ENCODE measurements at regions not wholly inside any gene's neighbourhood (a gene's known extent, or its start where the extent isn't known, plus 50 kb on each side); places are given as distances from the start of the nearest gene placed in this dataset.
"Not testable (repeated sequence)": the region's sequence is repeated elsewhere in the genome, so short reads cannot be mapped to it uniquely, and the experiment has no call there.

- no peak for DNase-seq
Measured at GRCh38 chr11:87628026-87628580, 547.1 kb downstream of the RAB38 start.

GRCh38 chr11:87623531-87624365, 551.5 kb downstream of the RAB38 start:
- not testable (repeated sequence) for DNase-seq

GRCh38 chr11:87616511-87616910, 558.7 kb downstream of the RAB38 start:
- no peak for DNase-seq

- no peak for DNase-seq
Measured at GRCh38 chr11:87604350-87604749, 566.6 kb downstream of the TMEM135 start.

- no peak for DNase-seq
Measured at GRCh38 chr11:87603887-87604286, 566.2 kb downstream of the TMEM135 start.

- no peak for DNase-seq
Measured at GRCh38 chr11:87602776-87603175, 565.0 kb downstream of the TMEM135 start.

- no peak for DNase-seq
Measured at GRCh38 chr11:87600938-87601337, 563.2 kb downstream of the TMEM135 start.

GRCh38 chr11:87597725-87598124, 560.0 kb downstream of the TMEM135 start:
- no peak for DNase-seq

GRCh38 chr11:87596176-87596575, 558.4 kb downstream of the TMEM135 start:
- no peak for DNase-seq

GRCh38 chr11:87589082-87589481, 551.3 kb downstream of the TMEM135 start:
- DNase-seq, result no peak

- DNase-seq, result not testable (repeated sequence)
Measured at GRCh38 chr11:87585613-87586012, 547.9 kb downstream of the TMEM135 start.

GRCh38 chr11:87583931-87584330, 546.2 kb downstream of the TMEM135 start:
- no peak for DNase-seq

- no peak for DNase-seq
Measured at GRCh38 chr11:87575088-87575487, 537.4 kb downstream of the TMEM135 start.

GRCh38 chr11:87574193-87574592, 536.5 kb downstream of the TMEM135 start:
- DNase-seq, result no peak

- DNase-seq, result no peak
Measured at GRCh38 chr11:87573708-87574107, 536.0 kb downstream of the TMEM135 start.

- no peak for DNase-seq
Measured at GRCh38 chr11:87572881-87573280, 535.1 kb downstream of the TMEM135 start.

GRCh38 chr11:87560352-87560751, 522.6 kb downstream of the TMEM135 start:
- no peak for DNase-seq

GRCh38 chr11:87559852-87560251, 522.1 kb downstream of the TMEM135 start:
- not testable (repeated sequence) for DNase-seq

GRCh38 chr11:87555101-87555500, 517.4 kb downstream of the TMEM135 start:
- no peak for DNase-seq

GRCh38 chr11:87548797-87549196, 511.1 kb downstream of the TMEM135 start:
- DNase-seq, result no peak

GRCh38 chr11:87545858-87546257, 508.1 kb downstream of the TMEM135 start:
- DNase-seq, result no peak

GRCh38 chr11:87539596-87539995, 501.9 kb downstream of the TMEM135 start:
- DNase-seq, result no peak

GRCh38 chr11:87536565-87536964, 498.8 kb downstream of the TMEM135 start:
- no peak for DNase-seq

- DNase-seq, result no peak
Measured at GRCh38 chr11:87536016-87536415, 498.3 kb downstream of the TMEM135 start.

GRCh38 chr11:87535513-87535912, 497.8 kb downstream of the TMEM135 start:
- DNase-seq, result no peak

Data from CD4-positive, alpha-beta T cell treated with Interleukin-1 beta for 1 hour (primary cell).